ENCODE measurements at regions not wholly inside any gene's neighbourhood (a gene's known extent, or its start where the extent isn't known, plus 50 kb on each side); places are given as distances from the start of the nearest gene placed in this dataset.

DNA sequence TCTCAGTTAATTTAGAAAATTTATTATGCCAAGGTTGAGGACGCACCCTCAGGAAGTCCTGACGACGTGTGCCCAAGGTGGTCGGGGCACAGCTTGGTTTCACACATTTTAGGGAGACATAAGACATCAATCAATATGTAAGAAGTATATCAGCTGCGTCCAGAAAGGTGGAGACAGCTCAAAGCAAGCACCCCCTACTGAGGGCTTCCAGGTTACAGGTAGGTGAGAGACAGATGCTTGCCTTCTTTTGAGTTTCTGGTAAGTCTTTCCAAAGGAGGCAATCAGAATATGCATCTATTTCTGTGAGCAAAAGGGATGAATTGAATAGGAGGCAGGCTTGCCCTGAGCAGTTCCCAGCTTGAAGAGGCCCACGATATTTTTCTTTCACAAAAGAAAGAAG, 614.3 kb downstream of the XPNPEP1 start:
- no peak for TF ChIP-seq POLR2AphosphoS5 (IDR thresholded peaks at IDR 0.05)
- TF ChIP-seq, protein P1, sequence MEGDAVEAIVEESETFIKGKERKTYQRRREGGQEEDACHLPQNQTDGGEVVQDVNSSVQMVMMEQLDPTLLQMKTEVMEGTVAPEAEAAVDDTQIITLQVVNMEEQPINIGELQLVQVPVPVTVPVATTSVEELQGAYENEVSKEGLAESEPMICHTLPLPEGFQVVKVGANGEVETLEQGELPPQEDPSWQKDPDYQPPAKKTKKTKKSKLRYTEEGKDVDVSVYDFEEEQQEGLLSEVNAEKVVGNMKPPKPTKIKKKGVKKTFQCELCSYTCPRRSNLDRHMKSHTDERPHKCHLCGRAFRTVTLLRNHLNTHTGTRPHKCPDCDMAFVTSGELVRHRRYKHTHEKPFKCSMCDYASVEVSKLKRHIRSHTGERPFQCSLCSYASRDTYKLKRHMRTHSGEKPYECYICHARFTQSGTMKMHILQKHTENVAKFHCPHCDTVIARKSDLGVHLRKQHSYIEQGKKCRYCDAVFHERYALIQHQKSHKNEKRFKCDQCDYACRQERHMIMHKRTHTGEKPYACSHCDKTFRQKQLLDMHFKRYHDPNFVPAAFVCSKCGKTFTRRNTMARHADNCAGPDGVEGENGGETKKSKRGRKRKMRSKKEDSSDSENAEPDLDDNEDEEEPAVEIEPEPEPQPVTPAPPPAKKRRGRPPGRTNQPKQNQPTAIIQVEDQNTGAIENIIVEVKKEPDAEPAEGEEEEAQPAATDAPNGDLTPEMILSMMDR (IDR thresholded peaks at IDR 0.05): no peak

Measured in upper lobe of left lung (tissue), 4 donors.